NCI-H2171 (cell line): ENCODE measurements at regions not wholly inside any gene's neighbourhood (a gene's known extent, or its start where the extent isn't known, plus 50 kb on each side); places are given as distances from the start of the nearest gene placed in this dataset.
"Not testable (repeated sequence)": the region's sequence is repeated elsewhere in the genome, so short reads cannot be mapped to it uniquely, and the experiment has no call there.

Experiments
- DNase-seq: peaks from one replicate; lab custom pipeline; 2025; lab: John Stamatoyannopoulos, UW

DNA sequence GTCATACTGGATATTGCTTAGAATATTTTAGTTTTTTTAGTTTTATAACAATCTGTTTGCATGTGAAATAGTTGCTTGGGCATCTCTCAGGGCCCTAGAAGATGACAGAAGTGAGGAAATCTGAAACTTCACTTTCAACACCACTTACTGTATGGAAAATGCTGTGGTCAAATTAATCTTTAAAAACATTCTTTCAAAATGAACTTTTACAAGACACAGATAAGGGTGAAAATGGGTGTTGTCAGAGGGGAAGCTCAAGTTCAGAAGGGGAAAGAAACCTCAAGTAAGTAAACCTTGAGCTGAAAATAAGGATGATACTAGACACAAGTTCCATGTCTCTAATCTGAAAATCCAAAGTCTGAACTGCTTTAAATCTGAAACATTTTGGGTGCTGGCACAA, 1840.1 kb upstream of the RAG2 start:
- no peak for DNase-seq

DNA sequence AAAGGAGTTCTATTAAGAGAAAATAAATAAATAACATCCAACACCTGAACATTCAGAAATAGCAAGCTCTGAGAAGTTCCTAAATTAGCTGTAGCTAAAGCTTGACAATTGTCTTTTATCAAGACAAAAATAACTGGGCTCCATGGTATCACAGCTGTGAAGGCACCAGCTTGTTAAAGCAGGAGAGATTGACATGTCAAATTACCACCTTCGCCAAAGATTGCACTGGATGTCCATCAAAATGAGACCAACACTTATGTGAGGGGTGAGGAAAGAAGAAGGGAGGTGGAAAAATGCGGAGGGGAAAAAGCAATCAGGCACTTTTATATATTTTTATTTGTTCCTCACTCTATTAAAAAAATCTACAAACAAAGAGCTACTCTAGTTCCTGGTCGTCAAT, 1827.5 kb upstream of the RAG2 start:
- no peak for DNase-seq

DNA sequence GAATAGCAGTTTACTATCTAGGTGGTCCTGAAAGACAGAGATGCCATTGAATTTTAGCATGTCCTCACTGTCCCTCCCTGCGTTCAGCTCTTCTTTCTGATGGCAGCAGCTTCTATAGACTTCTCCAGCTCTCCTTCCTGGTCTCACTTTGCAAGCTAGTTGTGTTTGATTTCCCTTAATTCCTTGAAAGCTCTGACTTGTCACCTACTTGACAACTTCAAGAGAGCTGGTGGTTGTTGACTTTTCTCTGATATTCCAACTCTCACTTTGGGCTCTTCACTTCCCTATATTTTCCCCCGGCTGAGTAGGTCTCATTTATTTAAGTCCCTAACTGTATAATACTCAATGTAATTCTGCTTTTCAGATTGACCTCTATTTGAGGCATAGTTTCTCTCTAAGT, 1825.0 kb upstream of the RAG2 start:
- DNase-seq: no peak

DNA sequence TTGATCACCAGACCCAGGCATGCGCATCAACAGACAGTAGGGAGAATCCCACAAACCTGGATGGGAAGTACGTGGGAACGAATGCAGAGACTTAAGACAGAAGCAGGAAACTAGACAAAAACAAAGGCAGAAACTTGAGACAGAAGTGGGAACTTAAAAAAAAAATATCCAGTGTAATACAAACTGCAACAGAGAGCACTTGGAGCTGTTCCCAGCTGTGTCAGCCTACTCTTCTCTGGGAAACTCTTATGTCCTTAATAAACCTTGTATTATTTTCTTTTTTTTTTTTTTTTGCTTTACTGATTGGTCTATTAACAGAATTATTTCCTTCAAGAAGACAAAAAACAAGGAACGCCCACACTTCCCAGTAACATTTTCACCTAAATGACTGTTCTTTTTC, 1818.1 kb upstream of the RAG2 start:
- DNase-seq: no peak

DNA sequence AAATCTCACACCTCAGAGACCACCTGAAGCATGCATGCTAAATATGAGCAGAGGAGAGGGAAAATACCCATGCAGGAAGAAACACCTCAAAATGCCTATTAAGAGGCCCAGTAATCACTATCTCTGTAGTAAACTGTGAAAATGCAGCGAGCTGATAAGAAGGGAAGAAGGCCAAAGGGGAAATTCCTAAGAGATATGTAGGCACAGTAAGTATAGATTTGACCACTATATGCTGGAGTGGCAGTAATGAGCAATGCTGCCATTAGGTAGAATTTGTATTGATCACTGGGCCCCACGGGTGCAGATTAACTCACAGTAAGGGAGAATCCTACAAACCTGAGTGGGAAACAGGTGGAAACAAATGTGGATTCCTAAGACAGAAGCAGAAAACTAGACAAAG, 1813.1 kb upstream of the RAG2 start:
- no peak for DNase-seq

DNA sequence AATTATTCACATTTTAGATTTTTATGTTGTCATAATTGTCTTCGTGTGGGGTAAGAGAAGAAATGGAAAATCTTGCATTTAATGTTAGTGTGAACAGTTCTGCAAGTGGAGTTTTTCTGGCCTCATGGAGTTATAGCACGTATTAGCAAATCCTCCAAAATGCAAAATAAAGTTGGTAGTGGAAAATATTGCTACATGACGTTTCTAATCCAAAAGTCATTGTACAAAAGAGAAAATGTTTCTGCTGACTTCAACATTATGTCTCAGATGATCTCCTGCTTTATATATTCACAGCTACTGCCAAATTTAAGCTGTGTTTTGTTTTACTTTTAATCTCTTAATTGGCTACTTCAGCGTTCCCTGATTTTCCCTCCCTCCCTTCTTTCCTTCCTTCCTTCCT, 1804.0 kb upstream of the RAG2 start:
- DNase-seq: no peak

DNA sequence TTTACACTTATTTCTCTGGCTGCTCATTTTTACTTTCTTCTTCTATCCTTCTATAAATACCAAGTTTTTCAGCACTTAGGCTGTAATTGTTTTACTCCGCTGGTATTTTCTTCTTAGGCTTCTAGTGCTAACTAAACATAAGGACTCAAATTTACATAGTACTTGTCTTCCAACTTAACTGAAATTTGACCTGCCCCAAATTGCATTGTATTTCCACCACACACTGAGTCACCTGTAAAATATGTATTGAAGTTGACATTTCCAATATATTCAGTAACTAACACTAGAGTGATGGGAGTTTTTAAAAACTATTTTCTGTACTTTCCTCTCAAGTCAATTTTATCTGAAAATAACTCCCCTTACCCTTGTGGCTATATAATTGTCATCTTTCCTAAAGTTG, 1794.1 kb upstream of the RAG2 start:
- no peak for DNase-seq

DNA sequence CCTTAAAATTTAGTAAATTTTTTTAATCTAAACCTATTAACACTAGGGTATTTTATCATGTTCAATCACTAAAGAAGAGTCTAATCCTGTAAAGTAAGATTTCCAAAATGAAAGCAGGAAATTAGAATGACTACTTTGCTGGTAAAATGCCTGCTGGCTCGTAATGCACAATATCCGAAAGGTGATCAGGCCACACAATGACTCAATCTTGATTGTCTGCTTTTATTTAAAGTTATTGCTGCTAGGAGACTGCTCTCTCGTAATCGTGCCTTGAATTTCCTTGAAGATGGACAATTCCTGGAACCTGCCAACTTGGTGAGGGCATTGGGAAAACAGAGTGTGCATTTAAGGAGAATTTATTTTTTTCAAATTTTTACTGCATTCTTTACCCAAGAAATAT, 1786.5 kb upstream of the RAG2 start:
- DNase-seq: no peak

DNA sequence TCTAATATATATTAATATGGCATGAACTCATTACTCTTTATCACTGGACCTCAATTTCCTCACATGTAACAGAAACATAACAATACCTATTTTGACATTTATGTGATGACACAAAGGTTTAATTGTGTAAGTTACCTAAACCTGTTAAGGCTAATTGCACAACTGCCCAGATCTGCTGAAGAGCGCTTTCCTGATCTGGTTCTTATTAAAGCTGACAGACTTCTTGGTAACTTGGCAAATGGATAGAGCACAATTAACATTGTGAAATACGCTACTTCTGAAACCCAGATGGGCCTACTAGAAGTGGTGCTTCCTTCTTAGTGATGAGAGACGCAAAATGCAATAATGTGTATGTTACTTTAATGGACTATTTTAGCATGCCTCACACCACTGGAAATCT, 1767.2 kb upstream of the RAG2 start:
- no peak for DNase-seq

DNA sequence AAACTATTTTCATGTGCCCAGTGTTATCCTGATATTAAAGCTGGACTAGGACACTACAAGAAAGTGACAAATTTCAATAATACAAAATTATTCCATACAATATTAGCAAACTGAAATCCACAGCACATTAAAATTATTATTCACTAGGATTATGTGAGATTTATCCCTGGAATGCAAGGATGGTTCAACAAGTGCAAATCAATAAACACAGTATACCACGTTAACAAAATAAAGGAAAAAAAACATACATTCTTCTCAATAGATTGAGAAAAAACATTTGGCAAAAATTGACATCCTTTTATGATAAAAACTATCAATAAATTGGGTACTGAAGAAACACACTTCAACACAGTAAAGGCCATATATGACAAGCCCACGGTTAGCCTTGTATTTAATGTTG, 1758.2 kb upstream of the RAG2 start:
- no peak for DNase-seq

DNA sequence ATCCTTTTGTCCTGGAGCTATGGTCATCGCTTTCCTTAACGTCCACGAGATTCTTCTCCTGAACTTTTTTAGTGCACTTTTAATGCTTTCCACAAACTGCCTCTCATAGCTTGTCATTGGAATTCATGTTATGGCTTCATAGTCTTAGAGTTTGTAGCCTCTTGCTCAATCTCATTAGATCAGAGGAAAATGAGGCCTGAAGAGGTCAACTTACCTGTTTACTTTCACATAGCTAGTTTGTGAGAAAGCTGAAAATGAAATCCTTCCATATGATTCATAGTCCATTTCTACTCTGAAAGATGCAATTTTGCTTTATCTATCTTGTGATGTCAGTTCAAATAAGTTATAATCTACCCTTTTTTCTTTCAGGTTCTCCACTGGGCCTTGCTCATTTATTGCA, 1747.2 kb upstream of the RAG2 start:
- DNase-seq: no peak

DNA sequence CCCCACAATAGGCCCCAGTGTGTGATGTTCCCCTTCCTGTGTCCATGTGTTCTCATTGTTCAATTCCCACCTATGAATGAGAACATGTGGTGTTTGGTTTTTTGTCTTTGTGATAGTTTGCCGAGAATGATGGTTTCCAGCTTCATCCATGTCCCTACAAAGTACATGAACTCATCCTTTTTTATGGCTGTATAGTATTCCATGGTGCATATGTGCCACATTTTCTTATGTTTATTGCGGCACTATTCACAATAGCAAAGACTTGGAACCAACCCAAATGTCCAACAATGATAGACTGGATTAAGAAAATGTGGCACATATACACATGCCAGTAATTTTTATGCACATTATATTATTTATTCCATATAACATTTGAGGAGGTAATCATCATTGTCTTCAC, 1743.6 kb upstream of the RAG2 start:
- not testable (repeated sequence) for DNase-seq

DNA sequence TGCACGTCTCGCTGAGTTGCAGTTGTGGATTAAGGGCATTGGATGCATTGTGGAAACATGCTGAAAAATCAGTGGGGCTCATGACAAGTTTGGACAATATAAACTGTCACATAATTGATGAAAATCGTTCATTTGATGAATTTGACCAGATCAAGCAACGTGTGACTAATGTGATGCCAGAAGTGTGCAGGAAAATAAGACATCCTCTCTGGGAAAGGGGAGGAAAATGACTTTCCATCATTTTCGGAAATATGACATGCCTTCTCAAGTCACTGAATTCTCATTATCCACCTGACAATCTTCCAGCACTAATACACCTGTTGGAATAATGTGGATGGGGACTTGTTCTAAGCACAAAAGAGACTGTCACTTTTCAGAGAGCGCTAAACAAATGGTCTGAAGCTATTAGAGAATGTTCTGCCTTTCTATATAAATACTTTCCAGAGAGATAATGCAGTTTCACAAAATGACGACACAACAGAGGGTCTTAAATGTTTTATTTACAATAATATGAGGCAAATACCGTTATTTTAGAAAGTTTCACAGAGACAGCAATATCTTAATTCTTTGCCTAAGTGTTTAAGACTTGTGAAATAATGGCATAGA, 1741.9 kb upstream of the RAG2 start:
- DNase-seq: no peak

DNA sequence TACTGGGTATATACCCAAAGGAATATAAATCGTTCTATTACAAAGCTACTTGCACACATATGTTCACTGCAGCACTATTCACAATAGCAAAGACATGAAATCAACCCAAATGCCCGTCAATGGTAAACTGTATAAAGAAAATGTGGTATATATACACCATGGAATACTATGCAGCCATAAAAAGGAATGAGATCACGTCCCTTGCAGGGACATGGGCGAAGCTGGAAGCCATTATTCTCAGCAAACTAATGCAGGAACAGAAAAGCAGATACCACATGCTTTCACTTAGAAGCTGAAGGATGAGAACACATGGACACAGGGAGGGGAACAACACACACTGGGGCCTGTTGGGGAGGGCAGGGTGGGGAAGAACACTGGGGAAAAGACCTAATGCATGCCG, 1740.0 kb upstream of the RAG2 start:
- not testable (repeated sequence) for DNase-seq

DNA sequence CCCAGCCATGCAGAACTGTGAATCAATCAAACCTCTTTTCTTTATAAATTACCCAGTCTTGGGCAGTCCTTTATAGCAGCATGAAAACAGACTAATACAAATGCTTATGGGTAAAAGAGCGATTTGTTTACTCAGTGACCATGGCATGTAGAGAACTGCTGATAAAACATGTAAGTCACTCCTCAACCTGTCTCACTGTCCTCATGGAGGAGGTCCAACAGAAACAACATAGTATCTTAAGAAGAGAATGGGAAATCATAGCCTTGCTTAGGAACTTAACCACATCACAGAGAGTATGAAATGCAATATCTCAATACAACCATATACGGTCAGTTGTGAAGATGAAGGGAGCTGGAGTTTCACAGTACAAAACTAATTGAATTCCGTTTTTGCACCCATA, 1734.0 kb upstream of the RAG2 start:
- DNase-seq: no peak

DNA sequence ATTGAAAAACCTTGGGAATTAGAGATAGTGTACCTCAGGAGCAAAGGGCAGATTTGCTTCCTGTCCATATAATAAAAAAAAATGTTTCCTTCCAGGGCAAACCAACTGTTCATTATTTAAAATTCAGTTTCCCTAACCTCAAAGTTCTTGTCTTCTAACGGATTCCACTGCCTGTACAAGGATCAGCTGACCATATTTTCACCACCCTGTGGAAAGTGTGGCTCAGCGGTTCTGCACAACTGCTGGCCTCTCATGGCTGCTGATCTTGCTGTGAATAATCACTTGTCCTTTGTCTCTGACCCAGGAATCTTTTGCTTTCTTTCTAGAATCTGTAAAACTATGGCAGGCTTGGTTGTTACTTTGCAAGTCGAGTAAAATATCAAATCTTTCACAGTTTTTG, 1732.5 kb upstream of the RAG2 start:
- no peak for DNase-seq

DNA sequence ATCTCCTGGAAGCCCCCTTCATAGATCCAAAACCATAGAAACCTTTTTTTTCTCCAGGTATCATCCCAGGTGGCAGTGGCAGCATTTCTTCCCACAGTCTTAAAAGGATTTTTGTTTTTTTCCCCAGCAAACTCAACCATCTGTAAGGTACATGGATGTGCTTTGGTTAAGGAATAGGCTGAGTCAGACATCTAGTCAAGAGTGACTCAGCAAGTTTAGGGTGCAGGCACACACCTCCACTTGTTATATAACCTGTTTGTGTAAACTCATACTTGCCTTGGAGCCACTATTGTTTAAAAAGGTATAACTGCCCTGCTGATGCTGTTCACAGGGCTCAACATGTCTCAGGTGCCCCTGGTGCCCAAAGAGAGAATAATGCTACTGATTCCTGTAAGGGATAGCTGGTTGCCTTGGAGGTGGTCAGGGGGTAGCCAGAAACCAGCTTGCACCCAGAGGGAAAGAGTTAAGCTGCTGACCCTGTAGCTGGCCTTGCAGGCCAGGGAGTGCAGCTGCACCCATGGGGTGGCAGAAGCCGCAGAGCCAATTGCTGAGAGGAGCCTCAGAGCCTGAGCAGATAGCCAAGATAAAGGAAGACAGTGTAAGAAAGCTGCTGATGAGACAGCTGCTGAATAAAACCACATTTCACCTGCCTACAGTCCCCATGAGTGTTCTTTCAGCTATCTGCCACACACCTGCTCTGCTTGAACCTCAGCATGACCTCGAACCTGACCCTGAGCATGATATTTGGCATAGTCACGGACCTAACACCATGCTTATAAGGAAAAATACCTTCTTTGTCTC, 1726.1 kb upstream of the RAG2 start:
- DNase-seq: no peak

DNA sequence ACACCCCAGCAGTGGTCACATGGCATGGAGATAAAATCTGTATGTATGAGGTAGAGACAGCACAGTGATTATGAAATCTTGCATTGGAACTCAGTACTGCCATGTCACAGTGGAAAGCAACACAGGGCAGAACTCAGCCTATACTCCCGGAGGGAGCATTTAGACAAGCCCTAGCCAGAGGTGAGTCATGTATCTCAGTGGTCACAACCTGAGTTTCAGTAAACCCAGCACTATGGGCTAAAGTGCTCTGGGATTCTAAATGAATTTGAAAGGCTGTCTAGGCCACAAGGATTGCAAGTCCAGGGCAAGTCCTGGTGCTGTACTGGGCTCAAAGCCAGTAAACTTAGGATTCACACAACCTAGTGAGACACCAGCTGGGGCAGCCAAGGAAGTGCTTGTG, 1717.1 kb upstream of the RAG2 start:
- DNase-seq: no peak

DNA sequence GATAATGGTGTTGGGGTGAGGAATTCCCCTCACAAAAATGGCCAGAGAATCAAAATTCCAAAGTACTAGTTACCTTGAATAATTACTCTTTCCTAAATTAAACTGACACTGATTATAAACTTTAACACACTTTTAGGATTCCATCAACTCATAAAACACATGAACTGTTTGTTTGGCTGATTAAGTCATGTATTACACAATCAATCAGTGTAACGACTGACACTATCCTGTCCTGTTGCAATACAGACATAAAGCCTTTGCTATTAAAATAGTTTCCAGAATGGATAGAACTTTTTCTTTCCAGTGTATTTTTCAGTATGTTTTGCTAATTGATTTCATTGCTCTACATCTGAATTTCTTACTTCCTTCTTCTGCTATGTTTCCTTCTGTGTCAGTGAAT, 1709.4 kb upstream of the RAG2 start:
- no peak for DNase-seq

DNA sequence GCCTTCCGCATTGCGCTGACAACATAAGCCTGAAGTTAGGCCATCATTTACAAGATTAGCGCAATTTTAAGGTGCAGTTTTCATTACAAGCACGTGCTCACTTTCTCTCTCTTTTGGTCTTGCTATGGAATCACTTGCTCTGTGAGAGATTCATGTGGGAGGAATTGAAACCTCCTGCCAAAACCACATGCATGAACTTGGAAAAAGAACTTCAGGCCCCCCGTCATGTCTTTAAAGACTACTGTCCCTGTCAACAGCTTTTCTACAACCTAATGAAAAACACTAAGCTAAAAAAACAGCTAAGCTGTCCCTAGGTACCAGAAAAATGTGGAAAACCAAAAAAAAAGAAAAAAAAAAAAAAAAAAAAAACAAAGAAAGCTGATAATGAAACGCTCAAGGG, 1707.6 kb upstream of the RAG2 start:
- no peak for DNase-seq

DNA sequence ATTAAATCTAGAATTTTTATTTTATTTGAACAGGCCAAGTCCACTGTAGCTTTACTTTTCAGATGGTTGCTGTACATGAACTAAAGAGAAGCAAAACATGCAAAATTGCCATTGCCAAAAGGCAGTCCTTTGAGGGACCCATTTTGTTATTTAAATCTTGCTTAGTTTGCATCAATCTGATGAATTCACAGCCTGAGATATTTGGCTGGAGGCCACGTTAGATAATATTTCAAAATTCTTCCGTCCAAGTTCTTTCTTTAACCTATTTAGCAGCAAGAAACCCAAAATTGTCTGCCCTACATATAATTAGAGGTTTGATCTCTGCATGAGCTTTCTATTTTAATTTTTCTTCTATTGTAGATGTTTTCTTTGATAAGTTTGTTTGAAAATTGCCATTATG, 1706.9 kb upstream of the RAG2 start:
- no peak for DNase-seq

DNA sequence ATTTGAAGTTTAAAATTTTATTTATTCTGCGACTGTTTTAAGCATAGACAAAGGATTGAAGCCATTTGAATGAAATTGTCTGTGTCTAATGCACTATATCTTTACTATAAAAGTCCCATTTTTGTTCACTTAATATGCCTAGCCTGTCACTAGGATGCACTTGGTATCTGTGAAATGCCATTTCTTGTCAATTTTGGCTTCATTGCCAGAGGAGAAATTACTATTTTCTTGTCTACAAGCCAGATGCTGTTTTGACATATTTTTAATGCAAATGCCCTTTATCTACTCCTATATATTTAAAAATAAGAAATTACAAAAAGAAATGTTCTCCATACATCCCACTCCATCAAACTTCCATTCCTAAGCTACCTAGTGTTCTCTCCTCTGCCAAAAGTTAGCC, 1704.5 kb upstream of the RAG2 start:
- no peak for DNase-seq

DNA sequence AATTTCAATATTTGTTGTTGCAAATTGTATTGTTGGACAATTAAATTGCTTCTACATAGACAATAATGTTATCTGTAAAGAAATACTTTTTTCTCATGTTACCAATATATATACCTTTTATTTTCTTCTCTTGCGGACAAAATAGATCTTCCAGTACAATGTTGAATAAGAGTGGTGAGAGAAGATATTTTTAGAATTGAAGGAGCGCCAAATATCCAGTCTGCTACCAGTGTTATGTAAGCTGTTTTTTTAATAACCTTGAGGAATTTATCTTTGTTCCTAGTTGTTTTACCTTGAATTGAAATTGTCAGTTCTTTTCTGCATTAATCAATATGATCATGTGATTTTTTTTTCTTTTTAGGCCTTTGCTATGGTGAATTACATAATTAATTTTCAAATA, 1702.5 kb upstream of the RAG2 start:
- no peak for DNase-seq

DNA sequence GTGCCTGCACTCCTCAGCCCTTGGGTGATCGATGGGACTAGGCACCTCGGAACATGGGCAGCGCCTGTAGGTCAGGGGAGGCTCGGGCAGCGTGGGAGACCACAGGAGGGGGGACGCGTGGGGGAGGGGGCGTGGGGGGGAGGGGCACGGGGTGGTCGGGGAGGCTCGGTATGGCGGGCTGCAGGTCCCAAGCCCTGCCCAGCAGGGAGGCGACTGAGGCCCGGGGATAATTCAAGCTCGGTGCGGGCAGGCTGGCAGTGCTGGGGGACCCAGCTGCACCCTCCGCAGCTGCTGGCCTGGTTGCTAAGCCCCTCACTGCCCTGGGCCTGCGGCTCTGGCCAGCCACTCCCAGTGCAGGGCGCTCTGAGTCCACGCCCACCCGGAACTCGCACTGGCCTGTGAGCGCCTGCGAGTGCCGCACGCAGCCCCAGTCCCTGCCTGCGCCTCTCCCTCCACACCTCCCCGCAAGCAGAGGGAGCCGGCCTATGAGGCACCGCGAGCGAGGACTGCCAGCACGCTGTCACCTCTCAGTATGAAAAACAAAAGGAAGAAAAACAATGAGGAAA, 1698.3 kb upstream of the RAG2 start:
- no peak for DNase-seq
